Activated CD8-positive, alpha-beta T cell treated with anti-CD3 and anti-CD28 coated beads, Interleukin-2, amount 10 ng/mL, durations not matched to agents 7 days and 5 days (primary cell): ENCODE measurements at regions not wholly inside any gene's neighbourhood (a gene's known extent, or its start where the extent isn't known, plus 50 kb on each side); places are given as distances from the start of the nearest gene placed in this dataset.

Experiments
- ATAC-seq: fragments of 150-1000 bp; cut with Tn5 transposase; one replicate; pipeline ENCODE4 v1.10.0; 2021; ENCODE audit warnings: moderate library complexity
- CTCF ChIA-PET: fragments of 350-600 bp; sonication (Branson Sonifier 250); formaldehyde crosslinking; loops from one replicate; lab custom pipeline; 2021; ENCODE audit warnings: antibody characterized with exemption; lab: Charles Lee
- POLR2A ChIA-PET: fragments of 350-600 bp; sonication (Branson Sonifier 250); formaldehyde crosslinking; loops from one replicate; lab custom pipeline; 2021; ENCODE audit warnings: antibody characterized with exemption; lab: Charles Lee
- DNase-seq: peaks from one replicate; pipeline ENCODE4 v3.0.0-alpha.2; 2020
- H3K27ac Mint-ChIP-seq: one replicate; pipeline ENCODE4 v1.8.0; 2021; ENCODE audit warnings: mild to moderate bottlenecking, mixed read lengths
- H3K27me3 Mint-ChIP-seq: one replicate; pipeline ENCODE4 v1.8.0; 2021; ENCODE audit warnings: low read depth, mixed read lengths
- H3K36me3 Mint-ChIP-seq: one replicate; pipeline ENCODE4 v1.8.0; 2021; ENCODE audit warnings: low read depth, mixed read lengths
- H3K4me1 Mint-ChIP-seq: one replicate; pipeline ENCODE4 v1.8.0; 2021; ENCODE audit warnings: low read depth, mixed read lengths
- H3K4me3 Mint-ChIP-seq: one replicate; pipeline ENCODE4 v1.8.0; 2021; ENCODE audit warnings: mild to moderate bottlenecking, mixed read lengths
- H3K9me3 Mint-ChIP-seq: one replicate; pipeline ENCODE4 v1.8.0; 2022; ENCODE audit warnings: mixed read lengths; ENCODE audit not compliant: insufficient read depth

DNA sequence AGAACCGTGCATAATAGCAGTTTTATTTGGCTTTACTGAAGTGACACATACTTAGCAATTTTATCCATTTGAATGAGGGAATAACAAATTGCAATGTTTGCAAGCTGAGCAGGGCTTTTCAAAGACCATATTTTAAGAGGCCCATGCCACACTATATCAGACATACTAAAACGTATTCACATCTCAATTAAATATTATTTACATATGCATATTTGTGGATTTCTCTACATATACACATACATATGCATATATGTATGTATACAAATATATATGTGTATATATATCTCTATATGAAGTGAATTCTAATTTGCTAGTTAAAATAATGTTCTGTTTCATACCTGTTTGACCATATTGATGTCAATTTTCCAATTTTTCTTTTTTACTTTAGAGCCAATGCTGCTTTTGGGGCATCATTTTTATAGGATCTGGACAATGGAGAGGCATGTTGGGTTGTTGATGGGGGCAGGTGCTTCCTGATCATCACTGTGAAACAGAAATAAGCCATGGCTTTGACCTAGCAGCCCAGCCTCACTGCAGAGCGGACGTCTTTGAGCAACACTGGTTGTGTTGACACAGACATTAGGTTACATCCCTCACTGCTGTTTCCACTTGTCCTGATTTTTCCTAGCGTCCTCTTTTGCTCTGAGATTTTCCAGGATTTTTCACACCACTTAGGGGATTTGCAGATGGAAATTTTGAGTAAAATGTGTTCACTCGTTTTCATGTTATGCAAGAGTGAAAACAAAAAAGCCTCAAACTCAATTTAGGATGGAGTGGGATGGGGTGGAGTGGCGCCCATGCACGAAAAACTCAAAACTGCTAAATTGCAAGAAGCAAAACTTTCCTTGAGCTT lies 56.9 kb downstream of the RDH14 start:
- H3K4me1 Mint-ChIP-seq, result peaks cover 3% of the 10 kb centered on the region
- peaks cover 15% of the 10 kb centered on the region for H3K27me3 Mint-ChIP-seq
- no peak overlapping the region for H3K4me3 Mint-ChIP-seq
- ChIA-PET POLR2A (interaction anchor here (0.8 kb wide), 1 partner anchor 9 kb away, joined by 3 read pairs; no protein-coding TSS in a partner anchor), CTCF (no interaction called here)
- H3K9me3 Mint-ChIP-seq, result no peaks in the 10 kb centered on the region
- DNase-seq (no peak), ATAC-seq (no peak)
- no peak overlapping the region for H3K27ac Mint-ChIP-seq
- H3K36me3 Mint-ChIP-seq, result no peaks in the 10 kb centered on the region

DNA sequence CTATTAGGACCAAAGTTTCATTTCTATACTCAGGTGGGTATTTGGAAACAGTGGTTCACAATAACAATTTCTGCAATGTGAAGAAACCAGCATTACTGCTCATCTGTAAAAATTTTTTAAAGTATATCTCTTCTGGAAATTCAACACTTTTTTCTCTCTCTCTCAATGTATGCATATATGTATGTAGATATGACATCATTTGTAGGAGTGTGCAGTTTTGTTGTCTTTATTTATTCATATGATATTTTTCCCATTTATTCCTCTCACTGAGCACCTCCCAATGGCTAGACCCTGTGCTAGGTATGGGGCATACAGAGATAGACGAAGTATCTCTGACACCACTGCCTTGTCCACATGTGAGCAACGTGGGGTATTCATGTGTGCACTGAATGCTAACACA lies 58.3 kb downstream of the RDH14 start:
- ChIA-PET CTCF (no interaction called here), POLR2A (no interaction called here)
- no peak for ATAC-seq

DNA sequence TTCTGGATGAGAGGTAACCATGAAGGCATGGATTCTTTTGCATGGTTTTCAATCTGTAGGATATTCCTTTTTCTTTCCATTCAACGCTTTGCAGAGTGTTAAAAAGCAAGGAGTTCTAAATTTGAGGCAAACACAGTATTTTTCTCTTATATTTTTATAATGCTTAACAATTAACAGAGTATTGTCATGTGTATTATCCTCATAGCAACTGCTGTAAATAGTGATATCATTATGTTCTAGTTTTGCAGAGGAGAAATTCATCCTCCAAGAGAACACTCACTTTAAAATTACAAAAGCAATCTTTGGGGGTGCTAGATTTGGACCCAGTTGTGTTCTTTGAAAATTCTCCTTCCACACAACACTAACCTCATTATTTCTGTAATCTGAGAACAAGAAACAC lies 58.7 kb downstream of the RDH14 start:
- Mint-ChIP-seq H3K9me3 (no peaks in the 10 kb centered on the region), H3K4me3 (no peak overlapping the region), H3K4me1 (peaks cover 3% of the 10 kb centered on the region), H3K27me3 (peaks cover 16% of the 10 kb centered on the region), H3K36me3 (no peaks in the 10 kb centered on the region), H3K27ac (no peak overlapping the region)
- no peak for DNase-seq
- POLR2A ChIA-PET, result no interaction called here
- CTCF ChIA-PET, result no interaction called here
- ATAC-seq, result no peak

More for the DNA sequence above, 58.3 kb downstream of the RDH14 start:
- Mint-ChIP-seq H3K9me3 (no peaks in the 10 kb centered on the region), H3K4me1 (peaks cover 3% of the 10 kb centered on the region), H3K27me3 (peaks cover 13% of the 10 kb centered on the region), H3K4me3 (no peak overlapping the region), H3K36me3 (no peaks in the 10 kb centered on the region), H3K27ac (no peak overlapping the region)
- no peak for DNase-seq

DNA sequence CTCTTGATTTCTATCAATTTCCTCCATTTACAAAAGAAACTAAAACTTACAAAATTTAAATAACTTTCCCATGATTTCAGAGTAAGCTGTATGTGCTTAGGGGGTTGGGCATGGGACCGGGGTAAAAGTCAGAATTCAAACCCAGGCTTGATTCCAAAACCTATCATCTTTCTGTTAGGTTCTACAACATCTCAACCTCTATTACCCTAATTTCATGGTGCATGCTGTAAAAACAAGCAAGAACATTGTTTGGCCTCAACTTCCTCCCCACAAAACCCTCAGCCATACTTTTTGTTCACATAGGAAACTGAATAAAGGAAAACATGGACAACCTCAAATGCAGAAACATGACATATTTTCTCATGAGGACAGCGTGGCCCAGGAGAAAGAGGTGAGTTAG lies 59.3 kb downstream of the RDH14 start:
- ATAC-seq, result no peak

DNA sequence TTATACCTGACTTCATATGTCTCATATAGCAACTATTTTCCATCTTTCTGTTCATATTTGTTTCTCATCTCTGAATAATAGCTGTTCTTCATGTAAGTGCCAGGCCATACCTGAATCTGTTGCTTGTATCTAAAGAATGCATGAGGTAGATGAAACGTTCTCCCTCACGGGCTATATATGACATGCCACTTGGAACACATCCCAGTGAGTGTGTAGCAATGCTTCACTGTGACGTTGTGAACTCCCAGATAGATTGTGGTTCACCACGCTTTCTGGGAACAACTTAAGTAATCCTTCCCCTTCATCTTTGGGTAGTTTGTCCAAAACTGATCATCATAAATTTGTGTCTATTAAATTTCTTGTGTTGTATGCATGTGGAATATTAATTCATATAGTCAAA lies 60.1 kb downstream of the RDH14 start:
- H3K9me3 Mint-ChIP-seq, result no peaks in the 10 kb centered on the region
- ATAC-seq (no peak), DNase-seq (no peak)
- H3K27ac Mint-ChIP-seq, result no peak overlapping the region
- POLR2A ChIA-PET, result no interaction called here
- peaks cover 3% of the 10 kb centered on the region for H3K4me1 Mint-ChIP-seq
- peaks cover 16% of the 10 kb centered on the region for H3K27me3 Mint-ChIP-seq
- CTCF ChIA-PET, result interaction anchor here (1.6 kb wide), 1 partner anchor 20 kb away, joined by 8 read pairs; no protein-coding TSS in a partner anchor
- H3K36me3 Mint-ChIP-seq, result no peaks in the 10 kb centered on the region
- no peak overlapping the region for H3K4me3 Mint-ChIP-seq

More for the DNA sequence above, 59.3 kb downstream of the RDH14 start:
- ChIA-PET POLR2A (no interaction called here), CTCF (no interaction called here)
- peaks cover 18% of the 10 kb centered on the region for H3K27me3 Mint-ChIP-seq
- H3K4me1 Mint-ChIP-seq, result peaks cover 3% of the 10 kb centered on the region
- H3K4me3 Mint-ChIP-seq, result no peak overlapping the region
- H3K36me3 Mint-ChIP-seq, result no peaks in the 10 kb centered on the region
- no peak for DNase-seq
- H3K27ac Mint-ChIP-seq, result no peak overlapping the region
- H3K9me3 Mint-ChIP-seq, result no peaks in the 10 kb centered on the region

DNA sequence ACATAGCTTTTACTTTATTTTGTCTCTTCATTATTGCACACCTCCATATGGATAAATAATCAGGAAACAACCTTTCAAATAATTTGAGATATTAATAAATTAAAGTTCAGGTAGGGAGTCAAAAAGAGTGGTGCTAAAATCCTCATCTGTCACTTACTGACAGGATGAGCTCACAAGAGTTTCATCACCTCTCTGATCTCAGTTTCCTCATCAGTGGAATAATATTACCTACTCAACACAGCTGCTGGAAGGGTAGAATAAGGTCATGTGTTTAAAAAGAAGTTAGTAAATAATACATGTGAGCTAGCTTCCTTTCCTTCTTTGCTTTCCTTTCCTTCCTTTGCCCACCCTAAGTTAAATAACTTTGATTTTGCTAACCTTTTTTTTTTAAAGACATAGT lies 61.9 kb downstream of the RDH14 start:
- DNase-seq, result no peak

DNA sequence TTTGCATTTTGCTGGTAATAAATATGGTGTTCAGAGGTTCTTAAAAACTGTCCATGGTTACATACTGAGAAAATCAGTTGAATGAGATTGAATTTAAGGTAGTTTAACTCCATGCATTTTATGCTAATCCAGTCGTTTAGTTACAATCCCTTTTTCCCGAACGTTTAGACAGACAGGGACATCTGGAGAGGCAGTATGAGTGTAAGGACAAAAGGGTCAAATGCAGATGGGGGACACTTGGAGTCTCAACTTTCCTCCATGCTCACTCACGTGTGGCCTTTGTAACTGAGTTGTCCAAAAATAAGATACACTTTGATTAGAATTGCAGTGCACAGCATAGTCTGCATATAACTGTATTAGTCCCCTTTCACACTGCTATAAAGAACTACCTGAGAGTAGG lies 63.9 kb downstream of the RDH14 start:
- H3K36me3 Mint-ChIP-seq, result no peaks in the 10 kb centered on the region
- CTCF ChIA-PET, result no interaction called here
- H3K4me1 Mint-ChIP-seq, result peaks cover 3% of the 10 kb centered on the region
- H3K4me3 Mint-ChIP-seq, result no peak overlapping the region
- no peak overlapping the region for H3K27ac Mint-ChIP-seq
- no peaks in the 10 kb centered on the region for H3K9me3 Mint-ChIP-seq
- DNase-seq (no peak), ATAC-seq (no peak)
- peaks cover 22% of the 10 kb centered on the region for H3K27me3 Mint-ChIP-seq
- POLR2A ChIA-PET, result no interaction called here

More for the DNA sequence above, 61.9 kb downstream of the RDH14 start:
- ATAC-seq, result no peak
- CTCF ChIA-PET, result interaction anchor here (0.9 to 1.6 kb wide), 3 partner anchors 13 to 63 kb away, joined by 3 to 8 read pairs (median 4); no protein-coding TSS in a partner anchor
- POLR2A ChIA-PET, result no interaction called here
- Mint-ChIP-seq H3K4me3 (no peak overlapping the region), H3K27ac (no peak overlapping the region), H3K27me3 (peaks cover 18% of the 10 kb centered on the region), H3K4me1 (peaks cover 3% of the 10 kb centered on the region), H3K36me3 (no peaks in the 10 kb centered on the region), H3K9me3 (no peaks in the 10 kb centered on the region)

DNA sequence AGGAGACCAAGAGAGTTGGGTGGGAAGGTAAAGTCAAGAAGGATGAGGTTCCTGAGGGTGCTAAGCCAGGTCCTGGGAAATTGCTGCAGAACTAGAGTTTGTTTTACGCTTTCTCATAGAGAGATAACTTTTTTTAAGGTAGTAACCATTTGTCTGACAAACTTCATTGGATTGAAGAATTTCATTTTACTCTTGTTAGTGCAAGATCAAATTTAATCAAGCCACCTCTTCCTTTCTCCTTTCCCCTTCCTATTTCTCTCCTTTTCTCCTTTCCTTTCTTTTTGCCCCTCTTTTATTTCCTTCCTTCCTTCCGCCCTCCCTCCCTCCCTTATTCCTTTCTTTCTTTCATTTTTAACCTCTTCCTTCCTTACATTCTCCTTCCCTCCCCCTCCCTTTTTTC lies 65.4 kb downstream of the RDH14 start:
- Mint-ChIP-seq H3K4me3 (no peak overlapping the region), H3K9me3 (no peaks in the 10 kb centered on the region), H3K27me3 (peaks cover 20% of the 10 kb centered on the region), H3K27ac (no peak overlapping the region), H3K36me3 (no peaks in the 10 kb centered on the region), H3K4me1 (no peaks in the 10 kb centered on the region)
- POLR2A ChIA-PET, result no interaction called here
- DNase-seq, result no peak
- CTCF ChIA-PET, result no interaction called here
- ATAC-seq, result no peak

DNA sequence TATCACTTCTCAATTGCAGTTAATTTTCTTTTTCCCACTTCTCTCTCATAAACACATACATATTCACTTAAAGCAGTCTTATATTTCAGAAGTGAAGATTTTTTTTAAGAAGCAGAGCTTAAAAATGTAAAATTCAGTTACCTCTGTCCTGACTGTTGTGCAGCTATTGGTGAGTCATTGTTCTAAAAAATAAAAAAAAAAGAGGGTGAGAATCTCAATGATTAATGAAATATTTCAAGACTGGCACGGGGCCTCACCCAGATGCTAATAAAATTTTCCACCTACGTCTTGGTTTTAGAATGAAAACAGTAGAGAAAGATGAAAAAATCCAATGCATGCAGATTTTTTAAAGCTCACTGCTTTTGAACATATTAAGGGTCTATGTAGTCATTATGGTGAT lies 67.7 kb downstream of the RDH14 start:
- no peak for DNase-seq
- ChIA-PET POLR2A (no interaction called here), CTCF (no interaction called here)
- Mint-ChIP-seq H3K4me3 (no peak overlapping the region), H3K36me3 (no peaks in the 10 kb centered on the region), H3K4me1 (no peaks in the 10 kb centered on the region), H3K27ac (no peak overlapping the region), H3K9me3 (no peaks in the 10 kb centered on the region), H3K27me3 (peaks cover 17% of the 10 kb centered on the region)
- ATAC-seq, result no peak

DNA sequence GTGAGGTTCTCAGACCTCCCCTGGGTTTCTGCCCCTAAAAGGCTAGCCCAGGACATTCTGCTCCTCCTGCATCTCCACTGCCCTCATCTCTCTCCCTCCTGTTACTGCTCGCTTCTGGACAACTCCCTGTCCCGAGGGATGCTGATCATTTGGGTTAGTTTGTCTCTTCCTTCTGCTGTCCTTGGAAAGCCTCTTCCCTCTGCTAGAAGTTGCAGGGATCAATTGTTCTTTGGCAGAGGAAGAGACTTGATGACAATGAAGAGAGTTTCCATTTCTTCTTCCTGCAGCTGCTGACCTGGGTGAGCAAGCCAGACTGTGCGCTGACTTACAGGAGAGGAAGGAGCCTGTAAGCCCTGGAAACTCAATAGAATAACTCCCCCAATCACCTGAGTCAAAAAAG lies 68.9 kb downstream of the RDH14 start:
- DNase-seq (no peak), ATAC-seq (no peak)
- peaks cover 11% of the 10 kb centered on the region for H3K27me3 Mint-ChIP-seq
- CTCF ChIA-PET, result no interaction called here
- H3K9me3 Mint-ChIP-seq, result no peaks in the 10 kb centered on the region
- no peaks in the 10 kb centered on the region for H3K36me3 Mint-ChIP-seq
- no peak overlapping the region for H3K27ac Mint-ChIP-seq
- H3K4me3 Mint-ChIP-seq, result no peak overlapping the region
- no peaks in the 10 kb centered on the region for H3K4me1 Mint-ChIP-seq
- POLR2A ChIA-PET, result no interaction called here

DNA sequence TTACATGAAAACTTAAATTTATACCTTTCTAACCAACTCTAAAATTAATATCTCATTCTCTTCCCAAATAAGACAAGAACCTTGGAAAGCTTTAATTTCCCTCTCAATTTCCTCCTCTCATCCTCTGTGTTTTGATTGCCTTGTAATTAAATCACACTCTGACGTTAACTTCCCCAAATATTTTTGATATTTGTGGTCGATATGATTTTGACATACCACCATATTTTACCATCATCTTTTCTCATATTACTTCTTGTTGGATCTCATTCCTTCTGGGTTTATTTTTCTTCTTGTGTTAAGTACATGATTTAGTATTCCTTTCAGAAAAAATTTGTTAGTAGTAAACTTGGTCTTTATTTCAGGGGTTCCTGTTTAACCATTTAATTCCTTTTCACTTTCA lies 69.6 kb downstream of the RDH14 start:
- Mint-ChIP-seq H3K27ac (no peak overlapping the region), H3K4me3 (no peak overlapping the region), H3K36me3 (no peaks in the 10 kb centered on the region), H3K4me1 (no peaks in the 10 kb centered on the region), H3K27me3 (peaks cover 11% of the 10 kb centered on the region), H3K9me3 (no peaks in the 10 kb centered on the region)
- CTCF ChIA-PET, result no interaction called here
- POLR2A ChIA-PET, result no interaction called here
- DNase-seq (no peak), ATAC-seq (no peak)

DNA sequence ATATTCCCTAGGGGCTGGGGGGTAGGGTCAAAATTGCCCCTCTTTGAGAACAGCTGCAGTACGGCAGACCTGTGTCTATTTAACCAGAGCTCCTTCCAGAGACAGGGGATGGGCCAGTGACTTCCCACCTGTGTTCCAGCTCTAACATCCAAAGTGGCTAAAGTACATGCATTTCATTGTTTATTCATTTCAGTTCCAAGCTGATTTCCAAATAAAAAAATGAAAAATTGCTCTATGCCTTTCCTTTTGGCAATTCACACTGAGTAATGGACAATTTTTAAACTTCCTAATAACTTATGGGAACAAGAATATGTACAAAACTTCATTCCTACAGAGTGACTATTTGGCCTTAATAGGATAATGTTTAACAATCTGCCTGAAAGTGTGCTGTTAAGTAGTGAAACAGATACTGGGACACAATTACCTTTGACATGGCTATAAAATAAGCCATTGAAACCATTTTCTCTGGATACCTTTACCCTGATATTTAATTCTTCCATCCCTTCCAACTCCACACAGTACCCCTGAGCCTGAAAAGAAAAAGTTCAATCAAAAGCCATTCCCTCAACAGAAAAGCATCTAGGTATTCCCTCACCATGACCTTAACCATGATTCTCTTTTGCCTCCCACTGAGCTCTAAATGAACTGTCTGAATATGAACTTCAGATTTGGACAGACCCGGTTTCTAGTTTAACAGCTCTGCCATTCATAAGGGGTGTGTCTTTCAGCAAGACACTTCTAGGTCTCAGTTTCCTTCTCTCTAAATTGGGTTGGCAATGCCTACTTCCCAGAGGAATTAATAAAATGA lies 73.1 kb downstream of the RDH14 start:
- CTCF ChIA-PET, result no interaction called here
- Mint-ChIP-seq H3K27me3 (peaks cover 4% of the 10 kb centered on the region), H3K9me3 (no peaks in the 10 kb centered on the region), H3K4me3 (no peak overlapping the region), H3K4me1 (no peaks in the 10 kb centered on the region), H3K36me3 (no peaks in the 10 kb centered on the region), H3K27ac (no peak overlapping the region)
- ATAC-seq (no peak), DNase-seq (no peak)
- POLR2A ChIA-PET, result no interaction called here
